ENCODE measurements at regions not wholly inside any gene's neighbourhood (a gene's known extent, or its start where the extent isn't known, plus 50 kb on each side); places are given as distances from the start of the nearest gene placed in this dataset.

DNA sequence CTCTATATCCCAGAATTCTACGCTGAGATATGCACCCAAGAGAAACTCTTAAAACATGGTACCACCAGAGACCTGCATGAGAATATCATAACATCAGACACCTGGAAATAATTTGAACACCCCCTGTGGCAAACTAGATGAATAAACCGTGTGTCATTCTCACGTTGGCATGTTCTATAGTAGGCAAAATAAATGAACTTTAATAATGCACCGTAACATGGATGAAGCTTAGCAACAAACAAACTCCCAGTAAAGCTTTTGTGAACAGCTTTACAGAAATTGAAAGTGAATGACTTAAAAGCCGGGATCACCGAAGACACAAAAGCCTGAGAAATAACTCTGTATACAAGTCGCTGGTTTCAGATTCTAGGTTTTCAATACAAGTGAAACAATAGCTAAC is 1166.8 kb upstream of the CITED2 start:
- Histone ChIP-seq H3K4me3 (ENCODE audit: low read depth, low read length, poor library complexity, severe bottlenecking) (no peak overlapping the region), H3K36me3 (ENCODE audit: insufficient read depth, low read length, poor library complexity, severe bottlenecking) (no peaks in the 10 kb centered on the region), H3K4me1 (ENCODE audit: insufficient read depth, low read length, poor library complexity, severe bottlenecking) (peaks cover 13% of the 10 kb centered on the region), H3K27me3 (replicated peaks; ENCODE audit: insufficient read depth, low read depth, low read length, poor library complexity) (no peaks in the 10 kb centered on the region), H3K9me3 (ENCODE audit: low read depth, low read length, poor library complexity, severe bottlenecking) (peaks cover 1% of the 10 kb centered on the region), H3K27ac (ENCODE audit: low read depth, low read length, poor library complexity, severe bottlenecking) (no peak overlapping the region)
- TF ChIP-seq, protein P1, sequence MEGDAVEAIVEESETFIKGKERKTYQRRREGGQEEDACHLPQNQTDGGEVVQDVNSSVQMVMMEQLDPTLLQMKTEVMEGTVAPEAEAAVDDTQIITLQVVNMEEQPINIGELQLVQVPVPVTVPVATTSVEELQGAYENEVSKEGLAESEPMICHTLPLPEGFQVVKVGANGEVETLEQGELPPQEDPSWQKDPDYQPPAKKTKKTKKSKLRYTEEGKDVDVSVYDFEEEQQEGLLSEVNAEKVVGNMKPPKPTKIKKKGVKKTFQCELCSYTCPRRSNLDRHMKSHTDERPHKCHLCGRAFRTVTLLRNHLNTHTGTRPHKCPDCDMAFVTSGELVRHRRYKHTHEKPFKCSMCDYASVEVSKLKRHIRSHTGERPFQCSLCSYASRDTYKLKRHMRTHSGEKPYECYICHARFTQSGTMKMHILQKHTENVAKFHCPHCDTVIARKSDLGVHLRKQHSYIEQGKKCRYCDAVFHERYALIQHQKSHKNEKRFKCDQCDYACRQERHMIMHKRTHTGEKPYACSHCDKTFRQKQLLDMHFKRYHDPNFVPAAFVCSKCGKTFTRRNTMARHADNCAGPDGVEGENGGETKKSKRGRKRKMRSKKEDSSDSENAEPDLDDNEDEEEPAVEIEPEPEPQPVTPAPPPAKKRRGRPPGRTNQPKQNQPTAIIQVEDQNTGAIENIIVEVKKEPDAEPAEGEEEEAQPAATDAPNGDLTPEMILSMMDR (conservative IDR thresholded peaks at IDR 0.05; ENCODE audit: low read depth, low read length), result no peak
- TF ChIP-seq EZH2 (IDR thresholded peaks at IDR 0.05; ENCODE audit: borderline replicate concordance, low read depth, low read length, poor library complexity, severe bottlenecking), result no peak
- CTCF ChIA-PET, result no interaction called here
- no TSS peak for BruUV-seq (replicated peaks)
- no peak for DNase-seq (ENCODE audit: low spot score)
- POLR2A ChIA-PET (ENCODE audit: low non-redundant PET), result no interaction called here
- intact Hi-C loops (cut with micrococcal nuclease; ENCODE audit: unreplicated experiment), result no loop called here

GRCh38 chr6:140540743-140541142 is 1166.3 kb upstream of the CITED2 start:
- H3K27ac ChIP-seq (ENCODE audit: low read depth, low read length, poor library complexity, severe bottlenecking), result no peak overlapping the region
- TF ChIP-seq, protein P1 (conservative IDR thresholded peaks at IDR 0.05; ENCODE audit: low read depth, low read length), result no peak
- no peak for TF ChIP-seq EZH2 (IDR thresholded peaks at IDR 0.05; ENCODE audit: borderline replicate concordance, low read depth, low read length, poor library complexity, severe bottlenecking)

DNA sequence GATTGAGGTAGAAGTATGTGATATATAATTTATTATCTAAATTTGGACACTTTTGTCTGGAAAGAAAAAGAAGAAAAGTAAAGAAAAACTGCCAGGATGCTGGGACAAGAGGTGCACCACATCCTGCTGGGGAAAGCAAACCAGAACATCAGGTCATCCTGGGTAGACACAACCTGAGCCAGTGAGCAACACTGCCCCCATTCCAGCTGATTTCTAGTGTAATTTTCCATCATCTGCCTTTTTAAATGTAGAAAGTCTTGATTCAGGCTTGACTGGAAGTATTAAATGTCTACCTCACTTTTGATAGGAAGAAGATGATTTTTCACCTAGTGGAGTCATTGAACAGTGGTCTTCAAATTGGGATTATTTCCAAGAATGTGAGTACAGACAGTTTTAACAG is 1164.5 kb upstream of the CITED2 start:
- ChIA-PET POLR2A (ENCODE audit: low non-redundant PET) (no interaction called here), CTCF (no interaction called here)
- no peaks in the 10 kb centered on the region for H3K27me3 ChIP-seq (replicated peaks; ENCODE audit: insufficient read depth, low read depth, low read length, poor library complexity)
- H3K4me3 ChIP-seq (ENCODE audit: low read depth, low read length, poor library complexity, severe bottlenecking), result no peak overlapping the region
- DNase-seq (ENCODE audit: low spot score), result no peak
- no TSS peak for BruUV-seq (replicated peaks)
- no peaks in the 10 kb centered on the region for H3K36me3 ChIP-seq (ENCODE audit: insufficient read depth, low read length, poor library complexity, severe bottlenecking)
- peaks cover 13% of the 10 kb centered on the region for H3K4me1 ChIP-seq (ENCODE audit: insufficient read depth, low read length, poor library complexity, severe bottlenecking)
- peaks cover 19% of the 10 kb centered on the region for H3K9me3 ChIP-seq (ENCODE audit: low read depth, low read length, poor library complexity, severe bottlenecking)
- no peak overlapping the region for H3K27ac ChIP-seq (ENCODE audit: low read depth, low read length, poor library complexity, severe bottlenecking)
- TF ChIP-seq, protein P1 (conservative IDR thresholded peaks at IDR 0.05; ENCODE audit: low read depth, low read length), result no peak
- no peak for TF ChIP-seq EZH2 (IDR thresholded peaks at IDR 0.05; ENCODE audit: borderline replicate concordance, low read depth, low read length, poor library complexity, severe bottlenecking)
- intact Hi-C loops (cut with micrococcal nuclease; ENCODE audit: unreplicated experiment), result no loop called here

More at GRCh38 chr6:140540743-140541142, 1166.3 kb upstream of the CITED2 start:
- Histone ChIP-seq H3K9me3 (ENCODE audit: low read depth, low read length, poor library complexity, severe bottlenecking) (peaks cover 7% of the 10 kb centered on the region), H3K36me3 (ENCODE audit: insufficient read depth, low read length, poor library complexity, severe bottlenecking) (no peaks in the 10 kb centered on the region), H3K4me1 (ENCODE audit: insufficient read depth, low read length, poor library complexity, severe bottlenecking) (peaks cover 13% of the 10 kb centered on the region), H3K27me3 (replicated peaks; ENCODE audit: insufficient read depth, low read depth, low read length, poor library complexity) (no peaks in the 10 kb centered on the region), H3K4me3 (ENCODE audit: low read depth, low read length, poor library complexity, severe bottlenecking) (no peak overlapping the region)
- CTCF ChIA-PET, result no interaction called here
- POLR2A ChIA-PET (ENCODE audit: low non-redundant PET), result no interaction called here
- intact Hi-C loops (cut with micrococcal nuclease; ENCODE audit: unreplicated experiment), result no loop called here
- no peak for DNase-seq (ENCODE audit: low spot score)
- BruUV-seq (replicated peaks), result no TSS peak

Measured in A673 (cell line).